ENCODE measurements at regions not wholly inside any gene's neighbourhood (a gene's known extent, or its start where the extent isn't known, plus 50 kb on each side); places are given as distances from the start of the nearest gene placed in this dataset.

GRCh38 chr16:79329166-79329521 lies 271.4 kb downstream of the MAF start:
- DNase-seq (ENCODE audit: low spot score), result no peak

- DNase-seq (ENCODE audit: low spot score), result peak; percentile 44
These were observed 272.0 kb downstream of the MAF start for GRCh38 chr16:79328402-79329165.

GRCh38 chr16:79327836-79328235 lies 272.7 kb downstream of the MAF start:
- no peak for DNase-seq (ENCODE audit: low spot score)

GRCh38 chr16:79326549-79326948 lies 274.0 kb downstream of the MAF start:
- no peak for DNase-seq (ENCODE audit: low spot score)

- DNase-seq (ENCODE audit: low spot score), result no peak
These were observed 275.2 kb downstream of the MAF start for GRCh38 chr16:79325226-79325945.

GRCh38 chr16:79320956-79321355 lies 279.6 kb downstream of the MAF start:
- DNase-seq (ENCODE audit: low spot score), result no peak

GRCh38 chr16:79318143-79318899 lies 282.2 kb downstream of the MAF start:
- DNase-seq (ENCODE audit: low spot score), result no peak

GRCh38 chr16:79317521-79317920 lies 283.0 kb downstream of the MAF start:
- no peak for DNase-seq (ENCODE audit: low spot score)

- DNase-seq (ENCODE audit: low spot score), result no peak
These were observed 283.5 kb downstream of the MAF start for GRCh38 chr16:79317026-79317425.

GRCh38 chr16:79316004-79316458 lies 284.5 kb downstream of the MAF start:
- DNase-seq (ENCODE audit: low spot score), result no peak

- no peak for DNase-seq (ENCODE audit: low spot score)
These were observed 288.0 kb downstream of the MAF start for GRCh38 chr16:79312502-79312901.

- peak; percentile 28 for DNase-seq (ENCODE audit: low spot score)
These were observed 289.8 kb downstream of the MAF start for GRCh38 chr16:79310710-79311109.

GRCh38 chr16:79309606-79310005 lies 290.9 kb downstream of the MAF start:
- DNase-seq (ENCODE audit: low spot score), result no peak

- no peak for DNase-seq (ENCODE audit: low spot score)
These were observed 293.3 kb downstream of the MAF start for GRCh38 chr16:79307214-79307613.

GRCh38 chr16:79305074-79305473 lies 295.5 kb downstream of the MAF start:
- no peak for DNase-seq (ENCODE audit: low spot score)

- no peak for DNase-seq (ENCODE audit: low spot score)
These were observed 296.6 kb downstream of the MAF start for GRCh38 chr16:79303959-79304387.

- no peak for DNase-seq (ENCODE audit: low spot score)
These were observed 297.3 kb downstream of the MAF start for GRCh38 chr16:79303206-79303605.

- peak; percentile 59 for DNase-seq (ENCODE audit: low spot score)
These were observed 297.8 kb downstream of the MAF start for GRCh38 chr16:79302731-79303130.

GRCh38 chr16:79301051-79301450 lies 299.5 kb downstream of the MAF start:
- DNase-seq (ENCODE audit: low spot score), result no peak

- no peak for DNase-seq (ENCODE audit: low spot score)
These were observed 301.4 kb downstream of the MAF start for GRCh38 chr16:79298894-79299799.

- no peak for DNase-seq (ENCODE audit: low spot score)
These were observed 302.1 kb downstream of the MAF start for GRCh38 chr16:79298476-79298875.

- no peak for DNase-seq (ENCODE audit: low spot score)
These were observed 302.7 kb downstream of the MAF start for GRCh38 chr16:79297805-79298204.

Data from cerebellar cortex (tissue), 1 donor.